ENCODE measurements at regions not wholly inside any gene's neighbourhood (a gene's known extent, or its start where the extent isn't known, plus 50 kb on each side); places are given as distances from the start of the nearest gene placed in this dataset.

- TF ChIP-seq CTCF (IDR thresholded peaks at IDR 0.05) (no peak), POLR2A (IDR thresholded peaks at IDR 0.05) (no peak)
Measured at GRCh38 chr6:135703007-135703406, 148.5 kb upstream of the PDE7B start.

All from heart left ventricle (tissue), 13 donors.